Right lobe of liver (tissue), 6 donors: ENCODE measurements at regions not wholly inside any gene's neighbourhood (a gene's known extent, or its start where the extent isn't known, plus 50 kb on each side); places are given as distances from the start of the nearest gene placed in this dataset.

Experiments
- ATAC-seq, 4 donors: fragments of 200-7000 bp; cut with Tn5 transposase; one replicate each; pipeline ENCODE4 v1.9.1; 2020; ENCODE audit warnings: mild to moderate bottlenecking in 4 of 4, moderate library complexity in 4 of 4
- DNase-seq, 3 donors: peaks; one replicate each; pipeline ENCODE4 v3.0.0-alpha.2; 2020
- H3K27ac ChIP-seq, 3 donors: fragments of 200-600 bp; one replicate each; pipeline ENCODE4 v1.8.0; 2022
- H3K27me3 ChIP-seq, 2 donors: fragments of 200-600 bp; one replicate each; pipeline ENCODE4 v1.8.0; 2022
- H3K36me3 ChIP-seq, 4 donors: fragments of 200-600 bp; sonication (generic) in 1 of 4; one replicate each; pipeline versions ENCODE4 v1.5.1 to v1.8.0; 2017 to 2022; ENCODE audit warnings: control low read depth in 1 of 4
- H3K4me1 ChIP-seq, 4 donors: fragments of 200-600 bp; sonication (generic) in 1 of 4; one replicate each; pipeline versions ENCODE4 v1.5.1 to v1.8.0; 2017 to 2022; ENCODE audit warnings: control low read depth in 1 of 4
- H3K4me3 ChIP-seq, 3 donors: fragments of 200-600 bp; one replicate each; pipeline ENCODE4 v1.8.0; 2022
- H3K9me3 ChIP-seq, 4 donors: fragments of 200-600 bp; sonication (generic) in 1 of 4; one replicate each; pipeline versions ENCODE4 v1.5.1 to v1.8.0; 2017 to 2022; ENCODE audit warnings: control low read depth in 1 of 4
- POLR2A ChIP-seq: fragments of 450-650 bp; IDR thresholded peaks from one replicate; pipeline ENCODE4 v1.6.1; 2017; ENCODE audit warnings: antibody characterized with exemption, mild to moderate bottlenecking
- WGBS: methylation state at CpG from one replicate; pipeline ENCODE4 v1.1.6; 2018; ENCODE audit warnings: low coverage, low lambda C conversion rate; ENCODE audit not compliant: insufficient coverage; ENCODE audit errors: missing lambda C conversion rate; 5-methylcytosine and 5-hydroxymethylcytosine counted together
- intact Hi-C, 2 donors: fragments of 100-400 bp; cut with DNase I; formaldehyde crosslinking; loops; one replicate each; pipeline versions ENCODE4 v1.11.2 to v1.14.1; 2022
- TF ChIP-seq, protein P1 (sequence below), 4 donors: fragments of 200-600 bp in 3 of 4; fragments of 450-650 bp in 1 of 4; IDR thresholded peaks; one replicate each; pipeline versions ENCODE4 v1.5.1 to v1.8.0; 2016 to 2022; ENCODE audit warnings: antibody characterized with exemption in 4 of 4, mild to moderate bottlenecking in 2 of 4
- donor health status: DM: no; HTN: yes; CAD: no.
- donor health status: DM: no; HTN: no; CAD: no.
- donor health status: DM: no; HTN: no; CAD: no.
- donor health status: DM: no; HTN: yes; CAD: no.
- donor health status: DM: no; HTN: yes; CAD: no.

DNA sequence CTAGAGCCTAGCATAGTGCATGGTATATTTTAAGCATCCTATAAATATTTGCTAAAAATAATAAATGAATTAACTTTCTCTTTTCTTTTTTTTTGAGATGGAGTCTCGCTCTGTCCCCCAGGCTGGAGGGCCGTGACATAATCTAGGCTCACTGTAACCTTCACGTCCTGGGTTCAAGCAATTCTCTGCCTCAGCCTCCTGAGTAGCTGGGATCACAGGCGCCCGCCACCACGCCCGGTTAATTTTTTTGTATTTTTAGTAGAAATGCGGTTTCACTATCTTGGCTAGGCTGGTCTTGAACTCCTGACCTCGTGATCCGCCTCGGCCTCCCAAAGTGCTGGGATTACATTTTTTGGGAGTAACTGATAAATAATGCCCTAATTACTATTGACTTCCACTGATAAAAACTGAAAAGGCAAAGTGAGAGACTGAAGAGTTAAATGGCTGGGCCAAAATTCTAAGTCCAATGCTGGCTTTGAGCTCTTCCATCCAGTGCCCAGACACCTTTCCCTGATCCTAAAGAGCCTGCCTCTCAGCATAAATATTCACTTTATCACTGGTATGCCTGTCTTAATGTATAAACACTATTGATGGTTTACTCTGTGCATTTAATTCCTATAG, 213.0 kb upstream of the KRR1 start:
- Histone ChIP-seq H3K4me1 (peaks cover 0 to 16% (median 3%) of the 10 kb centered on the region in 4 donors), H3K27ac (no peak overlapping the region), H3K27me3 (no peaks in the 10 kb centered on the region), H3K9me3 (no peaks in the 10 kb centered on the region), H3K4me3 (no peak overlapping the region), H3K36me3 (no peaks in the 10 kb centered on the region)
- 79% methylated on average over 11 of the region's 11 CpGs for WGBS
- intact Hi-C loops, result no loop called here
- DNase-seq (no peak), ATAC-seq (no peak)
- TF ChIP-seq POLR2A, result no peak
- TF ChIP-seq, protein P1, sequence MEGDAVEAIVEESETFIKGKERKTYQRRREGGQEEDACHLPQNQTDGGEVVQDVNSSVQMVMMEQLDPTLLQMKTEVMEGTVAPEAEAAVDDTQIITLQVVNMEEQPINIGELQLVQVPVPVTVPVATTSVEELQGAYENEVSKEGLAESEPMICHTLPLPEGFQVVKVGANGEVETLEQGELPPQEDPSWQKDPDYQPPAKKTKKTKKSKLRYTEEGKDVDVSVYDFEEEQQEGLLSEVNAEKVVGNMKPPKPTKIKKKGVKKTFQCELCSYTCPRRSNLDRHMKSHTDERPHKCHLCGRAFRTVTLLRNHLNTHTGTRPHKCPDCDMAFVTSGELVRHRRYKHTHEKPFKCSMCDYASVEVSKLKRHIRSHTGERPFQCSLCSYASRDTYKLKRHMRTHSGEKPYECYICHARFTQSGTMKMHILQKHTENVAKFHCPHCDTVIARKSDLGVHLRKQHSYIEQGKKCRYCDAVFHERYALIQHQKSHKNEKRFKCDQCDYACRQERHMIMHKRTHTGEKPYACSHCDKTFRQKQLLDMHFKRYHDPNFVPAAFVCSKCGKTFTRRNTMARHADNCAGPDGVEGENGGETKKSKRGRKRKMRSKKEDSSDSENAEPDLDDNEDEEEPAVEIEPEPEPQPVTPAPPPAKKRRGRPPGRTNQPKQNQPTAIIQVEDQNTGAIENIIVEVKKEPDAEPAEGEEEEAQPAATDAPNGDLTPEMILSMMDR (IDR thresholded peaks at IDR 0.05), result no peak

DNA sequence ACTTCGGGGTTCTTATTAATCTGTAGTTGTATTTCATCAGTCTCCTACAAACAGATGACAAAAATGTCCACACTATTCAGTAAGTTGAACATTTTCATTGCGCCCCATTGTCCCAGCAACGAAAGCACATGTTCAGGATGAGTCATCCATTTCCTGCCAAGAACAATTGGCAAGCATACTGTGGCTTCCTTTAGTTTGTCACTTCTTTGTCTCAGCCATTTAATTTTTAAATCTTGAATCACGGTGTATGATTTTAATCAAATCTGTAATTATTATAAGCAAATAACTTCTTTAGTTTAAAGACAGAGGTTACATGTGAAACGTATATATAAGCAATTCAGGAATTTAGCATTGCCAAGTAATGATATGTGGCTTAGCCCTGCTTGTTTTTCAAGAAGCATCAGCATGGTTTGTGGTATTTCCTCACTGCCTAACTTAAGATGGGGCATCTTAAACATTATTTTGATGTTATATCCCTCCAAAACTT, 211.3 kb upstream of the KRR1 start:
- ATAC-seq, result peak; percentile 86 to 91 (median 88)
- no peaks in the 10 kb centered on the region for H3K27me3 ChIP-seq
- H3K9me3 ChIP-seq, result no peaks in the 10 kb centered on the region
- H3K27ac ChIP-seq, result peak overlapping the region; percentile 9 to 55 (median 29)
- no peak for DNase-seq
- intact Hi-C loops, result no loop called here
- TF ChIP-seq POLR2A, result no peak
- TF ChIP-seq, protein P1 (IDR thresholded peaks at IDR 0.05), result no peak
- 13% methylated on average over 5 of the region's 5 CpGs for WGBS
- H3K36me3 ChIP-seq, result no peaks in the 10 kb centered on the region
- no peak overlapping the region for H3K4me3 ChIP-seq
- peaks cover 0 to 16% (median 3%) of the 10 kb centered on the region in 4 donors for H3K4me1 ChIP-seq

DNA sequence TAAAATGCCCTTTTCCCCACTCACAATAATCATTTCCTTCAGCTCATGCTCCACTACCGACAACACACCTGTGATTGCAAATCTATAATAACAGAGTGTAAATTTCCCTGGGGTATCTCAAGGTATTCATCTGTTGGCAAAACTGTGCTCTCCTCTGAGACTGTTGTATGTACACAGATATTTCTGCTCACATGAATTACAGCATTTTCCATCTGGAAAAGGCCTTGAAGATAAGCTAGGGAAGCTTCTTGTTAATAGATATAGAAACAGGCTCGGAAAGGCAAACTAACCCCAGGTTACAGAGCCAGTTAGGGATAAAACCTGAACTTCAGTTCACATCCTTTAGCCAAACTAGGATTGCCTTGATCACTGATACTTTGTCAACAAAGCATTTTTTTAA, 210.4 kb upstream of the KRR1 start:
- no peak for TF ChIP-seq POLR2A
- TF ChIP-seq, protein P1 (IDR thresholded peaks at IDR 0.05), result no peak
- H3K4me3 ChIP-seq, result no peak overlapping the region
- intact Hi-C loops, result no loop called here
- no peaks in the 10 kb centered on the region for H3K9me3 ChIP-seq
- 63% methylated on average over 2 of the region's 2 CpGs for WGBS
- H3K4me1 ChIP-seq, result peaks cover 0 to 16% (median 3%) of the 10 kb centered on the region in 4 donors
- H3K27ac ChIP-seq, result peak overlapping the region; percentile 13 to 55 (median 55)
- no peaks in the 10 kb centered on the region for H3K36me3 ChIP-seq
- ATAC-seq (peak in 2 of 4 donors; percentile 30 to 33), DNase-seq (no peak)
- no peaks in the 10 kb centered on the region for H3K27me3 ChIP-seq

DNA sequence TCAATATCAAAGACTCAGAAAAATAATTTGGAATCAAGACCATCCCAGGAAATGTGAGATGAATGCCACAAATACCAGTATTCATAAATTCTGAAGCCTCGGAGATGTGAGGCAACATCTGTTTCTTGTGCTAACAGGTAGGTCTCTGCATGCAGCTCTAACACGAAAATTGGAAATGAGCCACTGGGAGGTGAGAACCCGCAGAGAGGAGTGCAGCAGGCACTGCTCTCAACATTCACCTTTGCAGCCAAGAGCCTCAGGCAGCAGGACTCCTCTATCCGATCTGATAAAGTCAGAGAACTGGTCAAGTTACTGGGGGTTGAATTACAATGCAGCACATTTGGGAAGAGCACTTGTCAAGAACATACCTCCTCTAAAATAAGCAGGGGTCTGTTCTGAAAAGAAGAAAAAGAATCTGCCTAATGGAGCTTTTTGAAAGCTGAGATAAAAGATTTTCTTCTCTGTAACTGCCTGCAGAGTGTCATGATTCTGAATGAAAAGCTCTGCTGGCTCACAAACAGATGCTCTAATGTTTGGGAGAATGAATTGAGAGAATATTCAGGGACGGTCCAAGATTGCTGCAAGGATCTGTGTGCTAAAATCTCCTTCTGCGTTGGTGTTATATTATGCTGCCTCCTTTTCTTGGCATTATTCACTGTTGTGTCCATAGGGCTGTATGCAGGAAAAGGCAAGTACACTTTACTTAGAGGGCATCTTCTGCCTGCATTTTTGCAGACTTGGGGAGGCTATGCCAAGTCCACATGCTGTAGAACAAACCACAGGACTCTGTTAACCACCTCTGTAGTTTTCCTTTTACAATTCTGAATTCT, 209.6 kb upstream of the KRR1 start:
- TF ChIP-seq, protein P1 (IDR thresholded peaks at IDR 0.05), result no peak
- no peak for TF ChIP-seq POLR2A
- H3K9me3 ChIP-seq, result no peaks in the 10 kb centered on the region
- H3K4me1 ChIP-seq, result peaks cover 0 to 16% (median 3%) of the 10 kb centered on the region in 4 donors
- WGBS, result 55% methylated on average over 4 of the region's 6 CpGs
- intact Hi-C loops, result no loop called here
- no peaks in the 10 kb centered on the region for H3K36me3 ChIP-seq
- ATAC-seq (peak in 3 of 4 donors; percentile 12 to 61 (median 25)), DNase-seq (no peak)
- peak overlapping the region in 1 of 3 donors; percentile 13 for H3K27ac ChIP-seq
- H3K27me3 ChIP-seq, result no peaks in the 10 kb centered on the region
- H3K4me3 ChIP-seq, result no peak overlapping the region
